ENCODE measurements at regions not wholly inside any gene's neighbourhood (a gene's known extent, or its start where the extent isn't known, plus 50 kb on each side); places are given as distances from the start of the nearest gene placed in this dataset.

DNA sequence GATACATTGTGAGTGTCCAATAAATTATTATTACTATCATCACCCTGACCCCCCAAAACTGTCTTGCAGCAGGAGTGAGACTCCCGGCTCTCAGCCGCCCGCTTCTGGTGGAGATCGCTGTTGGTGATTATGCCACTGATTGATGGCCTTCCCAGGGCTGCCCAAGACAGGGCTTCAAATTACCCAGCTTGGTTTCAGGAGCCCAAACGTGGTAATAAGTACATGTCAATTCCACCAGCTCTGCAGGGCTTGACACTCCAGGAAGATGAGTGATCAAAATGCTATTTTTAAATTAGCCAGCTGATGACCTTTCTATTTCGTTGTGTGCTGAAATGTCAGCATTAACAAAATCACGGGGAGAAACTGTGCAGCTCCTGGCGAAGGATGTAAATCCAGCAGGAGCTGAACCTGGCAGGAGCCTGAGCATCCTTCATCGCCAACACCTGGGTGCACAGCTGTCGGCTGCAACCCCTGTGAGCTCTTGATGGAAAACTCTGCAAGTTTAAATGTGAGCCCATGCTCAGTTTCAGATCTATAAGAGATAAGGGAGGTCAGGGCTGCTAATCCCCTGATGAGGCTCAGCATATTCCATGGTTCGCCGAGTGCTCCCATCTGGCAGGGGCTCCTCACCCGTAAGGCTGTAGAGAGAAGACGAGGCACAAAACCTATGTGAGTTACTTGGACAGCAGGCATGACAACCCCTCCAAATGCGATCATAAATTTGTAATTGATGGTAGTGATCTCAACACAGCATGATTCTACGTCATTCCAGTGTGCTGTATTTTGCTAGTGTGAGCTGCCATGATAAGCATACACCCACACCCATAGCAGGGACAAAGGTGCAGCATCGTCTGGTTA, 446.3 kb downstream of the TCERG1L start:
- H3K4me1 ChIP-seq (ENCODE audit: low read depth): no peaks in the 10 kb centered on the region
- H3K36me3 ChIP-seq: no peaks in the 10 kb centered on the region
- H3K4me3 ChIP-seq: no peak overlapping the region
- no peak overlapping the region for H3K27ac ChIP-seq
- no peaks in the 10 kb centered on the region for H3K27me3 ChIP-seq
- TF ChIP-seq CTCF (IDR thresholded peaks at IDR 0.05; ENCODE audit: low read depth, low read length): no peak
- H3K9me3 ChIP-seq (ENCODE audit: low read depth): no peaks in the 10 kb centered on the region
- no peak for DNase-seq (ENCODE audit: low read depth in 1 of 2, low spot score in 1 of 2)

DNA sequence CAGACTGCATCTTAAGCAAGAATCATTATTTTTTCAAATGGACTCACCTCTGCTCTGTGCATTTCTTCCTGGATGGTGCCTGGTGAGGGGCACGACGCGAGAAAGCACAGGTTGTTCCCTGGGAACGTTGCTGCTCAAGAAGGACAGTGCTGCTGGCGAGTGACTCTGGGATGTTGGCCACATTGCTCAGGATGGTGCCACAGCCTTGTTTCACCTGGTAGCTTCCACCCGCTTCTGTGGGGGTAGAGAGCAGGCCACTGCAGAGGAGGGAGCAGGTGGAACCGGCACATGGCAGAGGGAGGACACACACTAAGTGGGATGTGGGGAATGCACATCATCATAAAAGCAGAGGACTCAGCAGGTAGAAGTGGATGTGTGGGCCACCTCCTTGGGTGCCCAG, 444.7 kb downstream of the TCERG1L start:
- H3K4me1 ChIP-seq (ENCODE audit: low read depth): no peaks in the 10 kb centered on the region
- TF ChIP-seq CTCF (IDR thresholded peaks at IDR 0.05; ENCODE audit: low read depth, low read length): no peak
- DNase-seq (ENCODE audit: low read depth in 1 of 2, low spot score in 1 of 2): no peak

DNA sequence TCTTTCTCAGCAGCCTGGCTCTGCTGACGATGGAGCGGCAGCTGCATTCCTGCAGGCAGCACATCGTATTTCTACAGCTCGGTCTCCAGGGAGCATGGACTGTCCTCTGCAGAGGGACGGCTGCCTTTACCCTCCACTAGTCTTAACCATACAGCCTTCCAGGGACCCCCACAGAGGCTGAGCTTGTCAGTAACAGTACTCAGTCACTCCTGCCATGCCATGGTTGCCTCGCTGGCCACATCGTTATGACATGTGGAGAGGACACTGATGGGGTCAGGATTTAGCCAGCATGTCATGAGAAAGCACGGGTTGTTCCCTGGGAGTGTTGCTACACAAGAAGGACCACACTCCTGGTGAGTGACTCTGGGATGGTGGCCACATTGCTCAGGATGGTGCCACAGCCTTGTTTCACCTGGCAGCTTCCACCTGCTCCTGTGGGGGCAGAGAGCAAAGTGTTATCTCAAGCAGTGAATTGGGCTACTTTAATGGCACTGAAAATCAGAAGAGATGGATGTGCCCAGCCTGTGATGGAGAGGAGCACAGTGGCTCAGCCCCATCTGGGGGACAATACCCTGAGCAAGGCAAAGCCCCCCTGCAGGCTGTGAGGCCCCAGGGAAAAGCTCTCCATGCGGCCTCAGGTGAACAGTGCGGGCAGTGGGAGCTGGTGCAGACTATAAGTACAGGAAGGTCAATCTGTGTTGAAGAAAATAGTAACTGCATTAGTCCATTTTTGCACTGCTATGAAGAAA, 443.9 kb downstream of the TCERG1L start:
- no peaks in the 10 kb centered on the region for H3K27me3 ChIP-seq
- no peak overlapping the region for H3K27ac ChIP-seq
- no peaks in the 10 kb centered on the region for H3K9me3 ChIP-seq (ENCODE audit: low read depth)
- H3K4me1 ChIP-seq (ENCODE audit: low read depth): no peaks in the 10 kb centered on the region
- no peak for TF ChIP-seq CTCF (IDR thresholded peaks at IDR 0.05; ENCODE audit: low read depth, low read length)
- no peaks in the 10 kb centered on the region for H3K36me3 ChIP-seq
- H3K4me3 ChIP-seq: no peak overlapping the region
- no peak for DNase-seq (ENCODE audit: low read depth in 1 of 2, low spot score in 1 of 2)

More for the DNA sequence above, 444.7 kb downstream of the TCERG1L start:
- Histone ChIP-seq H3K4me3 (no peak overlapping the region), H3K27ac (no peak overlapping the region), H3K27me3 (no peaks in the 10 kb centered on the region), H3K36me3 (no peaks in the 10 kb centered on the region), H3K9me3 (ENCODE audit: low read depth) (no peaks in the 10 kb centered on the region)

- Histone ChIP-seq H3K4me1 (ENCODE audit: low read depth) (no peaks in the 10 kb centered on the region), H3K27me3 (no peaks in the 10 kb centered on the region), H3K9me3 (ENCODE audit: low read depth) (no peaks in the 10 kb centered on the region), H3K4me3 (no peak overlapping the region), H3K27ac (no peak overlapping the region), H3K36me3 (no peaks in the 10 kb centered on the region)
- TF ChIP-seq CTCF (IDR thresholded peaks at IDR 0.05; ENCODE audit: low read depth, low read length): no peak
- DNase-seq (ENCODE audit: low read depth in 1 of 2, low spot score in 1 of 2): no peak
Observed at GRCh38 chr10:130869179-130869841, 442.2 kb downstream of the TCERG1L start.

- no peak for TF ChIP-seq CTCF (IDR thresholded peaks at IDR 0.05; ENCODE audit: low read depth, low read length)
- Histone ChIP-seq H3K9me3 (ENCODE audit: low read depth) (no peaks in the 10 kb centered on the region), H3K27me3 (no peaks in the 10 kb centered on the region), H3K4me3 (no peak overlapping the region), H3K27ac (no peak overlapping the region), H3K4me1 (ENCODE audit: low read depth) (no peaks in the 10 kb centered on the region), H3K36me3 (no peaks in the 10 kb centered on the region)
- DNase-seq (ENCODE audit: low read depth in 1 of 2, low spot score in 1 of 2): no peak
Observed at GRCh38 chr10:130871406-130871805, 440.1 kb downstream of the TCERG1L start.
